OCI-LY1 (cell line): ENCODE measurements at regions not wholly inside any gene's neighbourhood (a gene's known extent, or its start where the extent isn't known, plus 50 kb on each side); places are given as distances from the start of the nearest gene placed in this dataset.

Source experiments
- EZH2 ChIP-seq: fragments of 200-600 bp; sonication (generic), shearing (Covaris generic); IDR thresholded peaks from 2 replicates; pipeline ENCODE4 v1.8.0; 2017; ENCODE audit warnings: borderline replicate concordance, mixed run types, mild to moderate bottlenecking, antibody characterized with exemption, low read length, moderate library complexity, mixed read lengths
- TF ChIP-seq, protein P1 (sequence below): fragments of 200-600 bp; sonication (generic), shearing (Covaris generic); IDR thresholded peaks from 2 replicates; pipeline ENCODE4 v1.5.1; 2017; ENCODE audit warnings: mild to moderate bottlenecking, antibody characterized with exemption, low read length, moderate library complexity, mixed read lengths

DNA sequence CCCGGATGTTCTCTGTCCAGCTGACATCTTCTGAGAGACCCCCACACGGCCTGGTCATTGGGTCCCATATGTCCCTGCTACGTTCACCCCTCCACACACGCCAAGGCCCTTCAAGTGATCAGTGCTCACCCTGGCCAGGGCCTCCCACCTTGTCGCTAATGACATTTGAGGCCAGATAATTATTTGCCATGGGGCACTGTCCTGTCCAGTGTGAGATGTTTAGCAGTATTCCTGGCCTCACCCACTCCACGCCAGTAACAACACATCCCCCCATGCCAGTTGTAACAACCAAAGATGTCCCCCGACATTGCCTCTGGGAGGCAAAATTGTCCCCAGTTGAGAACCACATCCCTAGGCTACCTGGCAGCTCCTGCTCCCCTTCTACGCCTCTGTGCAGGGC, 49.9 kb upstream of the NANOS1 start:
- TF ChIP-seq, protein P1, sequence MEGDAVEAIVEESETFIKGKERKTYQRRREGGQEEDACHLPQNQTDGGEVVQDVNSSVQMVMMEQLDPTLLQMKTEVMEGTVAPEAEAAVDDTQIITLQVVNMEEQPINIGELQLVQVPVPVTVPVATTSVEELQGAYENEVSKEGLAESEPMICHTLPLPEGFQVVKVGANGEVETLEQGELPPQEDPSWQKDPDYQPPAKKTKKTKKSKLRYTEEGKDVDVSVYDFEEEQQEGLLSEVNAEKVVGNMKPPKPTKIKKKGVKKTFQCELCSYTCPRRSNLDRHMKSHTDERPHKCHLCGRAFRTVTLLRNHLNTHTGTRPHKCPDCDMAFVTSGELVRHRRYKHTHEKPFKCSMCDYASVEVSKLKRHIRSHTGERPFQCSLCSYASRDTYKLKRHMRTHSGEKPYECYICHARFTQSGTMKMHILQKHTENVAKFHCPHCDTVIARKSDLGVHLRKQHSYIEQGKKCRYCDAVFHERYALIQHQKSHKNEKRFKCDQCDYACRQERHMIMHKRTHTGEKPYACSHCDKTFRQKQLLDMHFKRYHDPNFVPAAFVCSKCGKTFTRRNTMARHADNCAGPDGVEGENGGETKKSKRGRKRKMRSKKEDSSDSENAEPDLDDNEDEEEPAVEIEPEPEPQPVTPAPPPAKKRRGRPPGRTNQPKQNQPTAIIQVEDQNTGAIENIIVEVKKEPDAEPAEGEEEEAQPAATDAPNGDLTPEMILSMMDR, result no peak
- TF ChIP-seq EZH2, result no peak
